Ishikawa (cell line): ENCODE measurements at regions not wholly inside any gene's neighbourhood (a gene's known extent, or its start where the extent isn't known, plus 50 kb on each side); places are given as distances from the start of the nearest gene placed in this dataset.

Experiments used
- CEBPB ChIP-seq: IDR thresholded peaks from 2 replicates; pipeline ENCODE4 v1.6.1; 2012
- CREB1 ChIP-seq: IDR thresholded peaks from 2 replicates; pipeline ENCODE4 v1.6.1; 2012; ENCODE audit warnings: low read depth
- EGR1 ChIP-seq: IDR thresholded peaks from 2 replicates; pipeline ENCODE4 v1.6.1; 2012
- EP300 ChIP-seq: IDR thresholded peaks from 2 replicates; pipeline ENCODE4 v1.6.1; 2012; ENCODE audit warnings: borderline replicate concordance
- FOXM1 ChIP-seq: IDR thresholded peaks from 2 replicates; pipeline ENCODE4 v1.6.1; 2012; ENCODE audit warnings: low read depth, borderline replicate concordance
- NFIC ChIP-seq: IDR thresholded peaks from 2 replicates; pipeline ENCODE4 v1.6.1; 2012
- RAD21 ChIP-seq: IDR thresholded peaks from 2 replicates; pipeline ENCODE4 v1.6.1; 2012; ENCODE audit warnings: low read depth
- TAF1 ChIP-seq: IDR thresholded peaks from 2 replicates; pipeline ENCODE4 v1.6.1; 2012; ENCODE audit warnings: low read depth, mild to moderate bottlenecking
- TCF12 ChIP-seq: IDR thresholded peaks from 2 replicates; pipeline ENCODE4 v1.6.1; 2012; ENCODE audit warnings: low read depth
- TEAD4 ChIP-seq: IDR thresholded peaks from 2 replicates; pipeline ENCODE4 v1.6.1; 2012
- YY1 ChIP-seq: IDR thresholded peaks from 2 replicates; pipeline ENCODE4 v1.6.1; 2012; ENCODE audit warnings: low read depth
- ZBTB7A ChIP-seq: IDR thresholded peaks from 2 replicates; pipeline ENCODE4 v1.6.1; 2012; ENCODE audit warnings: low read depth
- TF ChIP-seq, protein P1 (sequence below): IDR thresholded peaks from 2 replicates; pipeline ENCODE4 v1.6.1; 2012
- TF ChIP-seq, protein P2 (sequence below): IDR thresholded peaks from 2 replicates; pipeline ENCODE4 v1.6.1; 2012
- TF ChIP-seq, protein P3 (sequence below): IDR thresholded peaks from 2 replicates; pipeline ENCODE4 v1.6.1; 2012; ENCODE audit warnings: low read depth, mild to moderate bottlenecking

DNA sequence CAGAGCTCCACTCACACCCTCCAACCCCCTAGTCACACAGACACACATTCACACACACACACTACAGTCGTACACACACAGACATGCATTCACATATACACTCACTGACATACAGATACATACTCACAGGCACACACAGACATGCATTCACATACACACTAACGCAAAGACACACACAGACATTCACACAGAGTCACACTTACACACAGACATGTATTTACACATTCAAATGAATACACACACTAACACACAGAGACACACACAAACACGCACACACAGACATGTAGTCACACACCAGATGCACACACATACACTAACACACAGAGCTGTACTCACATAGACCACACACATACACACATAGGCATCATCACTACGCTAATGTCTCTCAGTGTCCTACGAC is 58.0 kb upstream of the MYL10 start:
- TF ChIP-seq EP300 (no peak), CREB1 (no peak)

DNA sequence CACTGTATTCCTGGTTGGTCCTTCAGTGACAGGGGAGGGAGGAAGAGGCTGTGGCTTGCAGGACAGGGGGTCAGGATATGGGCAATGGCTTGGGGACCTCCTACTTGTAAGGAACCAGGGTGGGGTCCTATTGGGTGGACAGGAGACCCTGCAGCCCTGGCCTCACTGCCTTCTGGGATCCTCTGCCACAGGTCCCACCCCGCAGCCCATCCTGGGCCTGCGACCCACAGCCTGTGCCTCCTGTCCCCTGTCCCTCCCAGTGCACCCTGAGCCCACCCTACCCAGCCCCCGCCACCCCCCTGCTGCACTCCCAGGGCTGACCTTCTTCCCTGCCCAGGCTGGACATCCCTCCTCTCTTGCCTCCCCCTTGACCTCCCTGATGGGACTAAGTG is 58.7 kb upstream of the MYL10 start:
- TF ChIP-seq EGR1 (no peak), TEAD4 (no peak), CEBPB (no peak), EP300 (no peak), TAF1 (no peak), ZBTB7A (no peak), FOXM1 (no peak), TCF12 (no peak), RAD21 (no peak)
- TF ChIP-seq, protein P1, sequence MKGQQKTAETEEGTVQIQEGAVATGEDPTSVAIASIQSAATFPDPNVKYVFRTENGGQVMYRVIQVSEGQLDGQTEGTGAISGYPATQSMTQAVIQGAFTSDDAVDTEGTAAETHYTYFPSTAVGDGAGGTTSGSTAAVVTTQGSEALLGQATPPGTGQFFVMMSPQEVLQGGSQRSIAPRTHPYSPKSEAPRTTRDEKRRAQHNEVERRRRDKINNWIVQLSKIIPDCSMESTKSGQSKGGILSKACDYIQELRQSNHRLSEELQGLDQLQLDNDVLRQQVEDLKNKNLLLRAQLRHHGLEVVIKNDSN, result no peak

DNA sequence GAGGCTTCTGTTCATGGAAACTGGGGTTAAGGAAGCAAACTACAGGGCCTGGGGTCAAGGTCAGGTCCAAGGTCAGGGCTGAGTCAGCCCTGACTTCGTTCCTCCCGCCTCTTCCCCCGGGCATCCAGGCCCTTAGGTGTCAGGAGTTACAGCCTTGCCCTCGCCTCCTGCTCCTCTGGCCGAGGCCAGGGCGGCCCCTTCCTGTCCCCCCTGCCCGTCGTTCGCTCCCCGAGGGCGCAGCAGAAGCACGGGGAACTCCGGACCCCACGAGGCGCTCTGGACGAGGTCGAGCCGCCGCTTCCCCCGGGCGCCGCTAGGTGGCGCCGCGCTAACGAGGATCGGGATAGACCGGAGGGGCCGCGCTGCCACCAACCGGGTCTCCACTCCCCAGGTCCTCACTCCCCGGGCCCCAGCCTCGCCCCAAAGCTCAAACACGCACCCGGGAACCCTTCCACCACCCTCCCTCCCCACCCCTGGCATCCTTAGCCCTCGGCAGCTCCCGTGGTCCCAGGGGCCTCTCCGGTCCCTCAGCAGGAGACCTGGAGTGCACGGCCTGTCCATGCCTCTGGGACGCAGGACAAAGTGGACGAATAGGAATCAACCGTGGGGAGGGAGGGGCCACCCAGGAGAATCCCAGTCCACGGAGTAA is 59.2 kb upstream of the MYL10 start:
- TF ChIP-seq RAD21, result peak; percentile 85
- TF ChIP-seq ZBTB7A, result no peak
- TF ChIP-seq, protein P2, sequence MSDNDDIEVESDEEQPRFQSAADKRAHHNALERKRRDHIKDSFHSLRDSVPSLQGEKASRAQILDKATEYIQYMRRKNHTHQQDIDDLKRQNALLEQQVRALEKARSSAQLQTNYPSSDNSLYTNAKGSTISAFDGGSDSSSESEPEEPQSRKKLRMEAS, result peak; percentile 53
- TF ChIP-seq, protein P3, sequence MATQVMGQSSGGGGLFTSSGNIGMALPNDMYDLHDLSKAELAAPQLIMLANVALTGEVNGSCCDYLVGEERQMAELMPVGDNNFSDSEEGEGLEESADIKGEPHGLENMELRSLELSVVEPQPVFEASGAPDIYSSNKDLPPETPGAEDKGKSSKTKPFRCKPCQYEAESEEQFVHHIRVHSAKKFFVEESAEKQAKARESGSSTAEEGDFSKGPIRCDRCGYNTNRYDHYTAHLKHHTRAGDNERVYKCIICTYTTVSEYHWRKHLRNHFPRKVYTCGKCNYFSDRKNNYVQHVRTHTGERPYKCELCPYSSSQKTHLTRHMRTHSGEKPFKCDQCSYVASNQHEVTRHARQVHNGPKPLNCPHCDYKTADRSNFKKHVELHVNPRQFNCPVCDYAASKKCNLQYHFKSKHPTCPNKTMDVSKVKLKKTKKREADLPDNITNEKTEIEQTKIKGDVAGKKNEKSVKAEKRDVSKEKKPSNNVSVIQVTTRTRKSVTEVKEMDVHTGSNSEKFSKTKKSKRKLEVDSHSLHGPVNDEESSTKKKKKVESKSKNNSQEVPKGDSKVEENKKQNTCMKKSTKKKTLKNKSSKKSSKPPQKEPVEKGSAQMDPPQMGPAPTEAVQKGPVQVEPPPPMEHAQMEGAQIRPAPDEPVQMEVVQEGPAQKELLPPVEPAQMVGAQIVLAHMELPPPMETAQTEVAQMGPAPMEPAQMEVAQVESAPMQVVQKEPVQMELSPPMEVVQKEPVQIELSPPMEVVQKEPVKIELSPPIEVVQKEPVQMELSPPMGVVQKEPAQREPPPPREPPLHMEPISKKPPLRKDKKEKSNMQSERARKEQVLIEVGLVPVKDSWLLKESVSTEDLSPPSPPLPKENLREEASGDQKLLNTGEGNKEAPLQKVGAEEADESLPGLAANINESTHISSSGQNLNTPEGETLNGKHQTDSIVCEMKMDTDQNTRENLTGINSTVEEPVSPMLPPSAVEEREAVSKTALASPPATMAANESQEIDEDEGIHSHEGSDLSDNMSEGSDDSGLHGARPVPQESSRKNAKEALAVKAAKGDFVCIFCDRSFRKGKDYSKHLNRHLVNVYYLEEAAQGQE, result no peak
- TF ChIP-seq TAF1, result no peak

DNA sequence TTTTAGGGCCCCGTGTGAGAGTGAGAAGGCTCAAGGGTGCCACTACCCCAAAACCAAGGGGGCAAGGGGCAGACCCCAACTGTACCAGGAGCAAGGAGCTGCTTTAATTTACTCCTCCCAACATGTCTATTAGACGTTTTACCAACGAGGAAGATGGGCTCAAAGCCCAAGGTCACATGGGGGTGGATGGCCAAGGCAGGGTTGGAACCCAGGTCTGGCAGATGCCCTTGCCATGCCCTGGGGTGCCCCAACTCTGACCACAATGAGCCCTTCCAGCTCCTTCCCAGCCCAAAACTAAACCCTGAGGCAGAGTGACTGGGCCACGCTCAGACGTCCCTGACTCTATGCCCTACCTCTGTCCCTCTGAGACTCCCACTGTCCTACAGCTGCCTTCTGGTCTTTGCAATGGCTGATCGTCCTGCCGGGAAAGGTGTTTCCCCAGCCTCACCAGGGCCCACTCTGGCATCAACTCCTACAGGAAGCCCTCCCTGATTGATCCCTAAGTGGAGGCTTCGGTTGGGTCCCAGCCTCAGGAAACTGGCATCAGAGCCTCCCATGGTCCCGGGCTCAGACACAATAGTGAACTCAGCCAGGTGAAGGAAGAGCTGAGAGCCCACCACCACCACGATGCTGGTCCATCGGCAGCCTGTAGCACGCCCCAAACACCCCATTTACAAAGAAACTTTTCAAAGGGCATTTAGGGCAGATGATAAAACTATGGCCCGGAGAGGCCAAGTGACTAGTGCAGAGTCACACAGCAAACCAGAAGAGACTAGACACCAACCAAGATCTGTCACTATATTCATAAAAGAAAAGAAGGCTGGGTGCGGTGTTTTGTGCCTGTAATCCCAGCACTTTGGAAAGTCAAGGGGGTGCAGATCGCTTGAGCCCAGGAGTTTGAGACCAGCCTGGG is 60.2 kb upstream of the MYL10 start:
- TF ChIP-seq ZBTB7A, result no peak
- no peak for TF ChIP-seq EGR1
- TF ChIP-seq, protein P3, result no peak
- no peak for TF ChIP-seq RAD21
- no peak for TF ChIP-seq TCF12
- no peak for TF ChIP-seq EP300
- TF ChIP-seq CEBPB, result no peak
- no peak for TF ChIP-seq NFIC
- TF ChIP-seq, protein P2, result no peak
- no peak for TF ChIP-seq YY1
- TF ChIP-seq CREB1, result no peak

DNA sequence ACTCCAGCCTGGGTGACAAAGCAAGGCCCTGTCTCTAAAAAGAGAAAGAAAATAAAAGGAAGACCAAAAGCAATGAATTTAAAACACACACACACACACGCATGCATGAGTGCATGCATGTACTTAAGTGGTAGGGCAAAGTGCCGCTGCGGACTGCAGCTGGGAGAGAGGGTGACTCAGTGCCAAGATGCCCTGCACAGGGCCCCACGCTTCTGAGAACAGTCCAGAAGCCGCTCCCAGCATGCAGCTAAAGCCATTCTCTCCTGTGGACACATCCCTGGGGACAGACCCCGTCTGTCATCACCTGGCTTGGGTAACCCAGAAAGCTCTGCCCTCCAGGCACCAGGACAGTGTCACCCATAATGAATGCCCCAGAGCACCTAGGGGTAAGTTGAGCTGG is 61.0 kb upstream of the MYL10 start:
- TF ChIP-seq, protein P3, result no peak
- TF ChIP-seq, protein P1, result no peak
- TF ChIP-seq ZBTB7A (no peak), EP300 (no peak), CEBPB (no peak), EGR1 (no peak), RAD21 (no peak), TEAD4 (no peak), TAF1 (no peak), CREB1 (no peak), NFIC (no peak), FOXM1 (no peak), YY1 (no peak)
- TF ChIP-seq, protein P2, result no peak
